ENCODE measurements at regions not wholly inside any gene's neighbourhood (a gene's known extent, or its start where the extent isn't known, plus 50 kb on each side); places are given as distances from the start of the nearest gene placed in this dataset.

GRCh38 chr7:148523550-148523949, 67.0 kb upstream of the C7orf33 start:
- no peak overlapping the region for H3K27ac Mint-ChIP-seq
- Histone ChIP-seq H3K4me1 (ENCODE audit: insufficient read depth) (peaks cover 15% of the 10 kb centered on the region), H3K36me3 (ENCODE audit: insufficient read depth) (no peaks in the 10 kb centered on the region), H3F3A (replicated peaks; ENCODE audit: low read depth) (no peaks in the 10 kb centered on the region; the same call in 1 of the 2 replicates), H3K9me2 (ENCODE audit: insufficient read depth) (0 out of 2 replicates have a peak, but pooled peaks cover 4% of the 10 kb centered on the region), H4K20me1 (replicated peaks; ENCODE audit: insufficient read depth) (no peaks in the 10 kb centered on the region), H3K27me3 (ENCODE audit: insufficient read depth) (no peaks in the 10 kb centered on the region), H3K27ac (ENCODE audit: low read depth) (no peak overlapping the region), H3K79me2 (replicated peaks; ENCODE audit: insufficient read depth) (no peaks in the 10 kb centered on the region), H2AFZ (peak overlapping the region; percentile 72; the same call in 1 of the 2 replicates), H3K4me2 (no peak overlapping the region), H3K4me3 (no peak overlapping the region)
- H3K9me3 Mint-ChIP-seq: peaks cover 5% of the 10 kb centered on the region; the same call in 2 of the 3 replicates
- H3K27me3 Mint-ChIP-seq (ENCODE audit: insufficient read depth, low read depth, poor library complexity): no peaks in the 10 kb centered on the region
- ATAC-seq (no peak), DNase-seq (ENCODE audit: low spot score) (no peak)
- peaks cover 10% of the 10 kb centered on the region for H3K4me1 Mint-ChIP-seq
- H3K36me3 Mint-ChIP-seq (ENCODE audit: low read depth): peaks cover 3% of the 10 kb centered on the region; the same call in 1 of the 3 replicates
- TF ChIP-seq JUNB (IDR thresholded peaks at IDR 0.05; ENCODE audit: unreplicated experiment) (no peak), NANOG (IDR thresholded peaks at IDR 0.05; ENCODE audit: borderline replicate concordance) (no peak), REST (IDR thresholded peaks at IDR 0.05; ENCODE audit: unreplicated experiment) (no peak), ETS1 (IDR thresholded peaks at IDR 0.05) (no peak), ZNF462 (CRISPR knock-in tag; IDR thresholded peaks at IDR 0.05) (no peak), POLR2AphosphoS5 (IDR thresholded peaks at IDR 0.05; ENCODE audit: low read depth) (no peak), ZNF331 (CRISPR knock-in tag; IDR thresholded peaks at IDR 0.05; ENCODE audit: low read depth) (no peak), CREB1 (CRISPR knock-in tag; IDR thresholded peaks at IDR 0.05; ENCODE audit: low read depth) (no peak), EZH2 (IDR thresholded peaks at IDR 0.05; ENCODE audit: low read depth, unreplicated experiment) (no peak), ZNF114 (CRISPR knock-in tag; IDR thresholded peaks at IDR 0.05) (no peak), EZH2phosphoT487 (IDR thresholded peaks at IDR 0.05; ENCODE audit: unreplicated experiment) (no peak), STAT1 (IDR thresholded peaks at IDR 0.05; ENCODE audit: unreplicated experiment) (no peak), CTCF (conservative IDR thresholded peaks at IDR 0.05; ENCODE audit: low read depth in 2 of 2) (no peak)
- H3K4me3 Mint-ChIP-seq: no peak overlapping the region
